UCSD-AML1 (cell line): ENCODE measurements at regions not wholly inside any gene's neighbourhood (a gene's known extent, or its start where the extent isn't known, plus 50 kb on each side); places are given as distances from the start of the nearest gene placed in this dataset.
"Not testable (repeated sequence)": the region's sequence is repeated elsewhere in the genome, so short reads cannot be mapped to it uniquely, and the experiment has no call there.

Experiments used
- DNase-seq: peaks from one replicate; lab custom pipeline; 2025; ENCODE audit not compliant: unreplicated experiment; lab: John Stamatoyannopoulos, UW

GRCh38 chr3:152658977-152659720 is 175.8 kb upstream of the P2RY1 start:
- DNase-seq, result no peak

GRCh38 chr3:152662157-152662556 is 172.8 kb upstream of the P2RY1 start:
- no peak for DNase-seq

DNA sequence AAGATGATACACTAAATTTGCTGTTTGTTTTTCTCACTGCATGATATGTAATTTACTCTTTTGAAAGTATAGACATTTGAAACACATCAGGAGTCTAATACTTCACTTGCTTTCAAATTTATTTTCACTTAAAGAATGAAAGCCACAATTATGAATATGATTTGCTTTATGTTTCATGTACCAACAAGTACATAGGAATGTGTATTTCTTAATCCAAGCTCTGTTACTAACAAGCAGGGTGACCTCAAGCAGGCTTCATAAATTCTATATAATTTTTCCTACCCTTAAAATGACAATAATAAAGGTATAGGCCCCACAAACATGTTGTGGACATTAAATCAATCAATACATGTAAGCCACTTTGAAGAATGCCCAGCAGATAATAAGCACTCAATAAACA is 170.2 kb upstream of the P2RY1 start:
- DNase-seq, result no peak

- no peak for DNase-seq
Observed at GRCh38 chr3:152667267-152667666, 167.7 kb upstream of the P2RY1 start.

DNA sequence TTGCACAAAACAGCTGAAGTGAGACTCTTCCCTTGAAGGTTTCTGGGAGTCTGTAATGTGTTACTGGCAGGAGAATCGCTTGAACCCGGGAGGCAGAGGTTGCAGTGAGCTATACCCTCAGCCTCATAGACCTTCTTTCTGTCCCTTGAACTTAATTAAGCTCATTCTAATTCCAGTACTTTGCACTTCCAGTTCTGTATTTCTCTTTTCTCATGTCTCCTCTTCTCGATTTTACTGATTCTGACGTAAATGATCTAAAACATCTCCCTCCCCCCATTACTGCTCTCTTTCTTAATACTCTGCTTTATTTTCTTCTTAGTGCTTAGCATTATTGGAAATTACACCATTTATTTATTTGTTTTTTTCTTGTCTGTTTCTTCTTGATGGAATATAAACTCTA is 165.4 kb upstream of the P2RY1 start:
- no peak for DNase-seq

DNA sequence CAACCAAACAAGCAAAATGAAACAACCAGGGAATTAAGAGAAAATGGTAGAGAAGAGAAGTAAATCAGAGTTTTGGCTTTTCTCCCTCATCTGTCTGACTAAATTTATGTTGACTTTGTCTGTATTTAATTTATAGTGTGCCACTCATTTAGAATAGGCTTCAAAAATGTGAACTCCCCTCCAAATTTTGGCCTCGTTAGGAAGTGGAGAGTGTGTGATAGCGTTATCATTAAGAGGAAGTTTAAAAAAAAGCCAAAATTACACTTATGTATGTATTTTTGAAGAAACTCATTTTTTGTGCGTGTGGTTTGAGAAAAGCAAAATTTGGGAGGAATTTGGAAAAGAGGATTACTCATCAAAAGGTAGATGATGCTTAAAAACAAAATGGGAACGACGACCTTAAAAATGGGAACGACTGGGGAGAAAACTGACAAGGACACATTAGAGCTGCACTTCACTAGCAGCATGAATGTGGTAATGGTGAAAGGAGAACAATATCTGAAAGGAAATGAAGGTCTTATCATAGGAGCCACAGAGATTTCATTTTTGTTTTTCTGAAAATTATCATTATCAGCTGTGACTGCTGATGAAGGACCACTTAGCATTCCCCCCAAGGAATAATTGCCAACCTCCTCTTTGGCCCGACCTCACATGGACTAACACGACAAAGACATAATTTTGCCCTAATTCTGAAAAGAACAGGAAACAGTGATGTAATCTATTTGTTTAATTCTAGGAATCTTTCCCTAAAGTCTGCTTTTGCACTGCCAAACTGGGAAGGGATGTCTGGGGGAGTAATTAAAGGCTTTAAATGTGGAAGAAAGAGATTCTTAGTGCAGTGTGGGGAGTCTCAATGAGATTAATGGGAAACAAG is 163.2 kb upstream of the P2RY1 start:
- DNase-seq, result no peak

DNA sequence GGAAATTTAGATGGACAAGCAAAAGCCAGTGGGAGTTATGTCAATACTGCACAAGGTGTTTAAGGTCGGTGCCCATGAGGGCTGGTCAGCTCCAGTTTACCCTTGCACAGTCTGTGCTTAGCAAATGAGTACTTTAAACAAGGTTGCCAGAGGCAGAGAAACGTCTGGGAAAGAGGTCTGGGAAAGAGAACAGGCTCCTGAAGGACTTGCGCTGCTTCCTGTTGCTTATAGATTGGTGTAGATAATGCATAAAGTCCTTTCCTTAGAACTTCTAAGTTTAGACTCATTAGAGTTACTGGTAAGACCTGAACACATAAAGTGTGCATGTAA is 162.6 kb upstream of the P2RY1 start:
- DNase-seq, result no peak

GRCh38 chr3:152676810-152677379 is 158.0 kb upstream of the P2RY1 start:
- DNase-seq, result no peak

- no peak for DNase-seq
Observed at GRCh38 chr3:152677491-152677890, 157.4 kb upstream of the P2RY1 start.

DNA sequence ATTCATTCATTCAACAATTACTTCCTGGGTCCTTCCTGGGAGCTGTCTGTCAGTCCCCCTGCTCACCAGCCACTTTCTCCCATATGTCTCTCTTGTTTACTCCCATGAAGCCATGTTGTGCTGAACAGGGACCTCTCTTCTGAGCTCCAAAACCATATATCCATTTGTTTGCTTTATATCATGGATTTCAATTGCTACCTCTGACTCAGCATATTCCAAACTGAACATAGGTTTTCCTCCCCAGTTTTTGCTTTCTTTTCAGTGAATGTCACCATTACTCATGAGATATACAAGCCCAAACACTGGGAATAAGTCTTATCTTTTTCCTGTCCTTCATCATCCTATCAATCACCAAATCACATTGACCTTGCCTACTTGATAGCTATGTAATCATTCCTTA is 152.5 kb upstream of the P2RY1 start:
- DNase-seq, result no peak

- no peak for DNase-seq
Observed at GRCh38 chr3:152683521-152683999, 151.4 kb upstream of the P2RY1 start.

DNA sequence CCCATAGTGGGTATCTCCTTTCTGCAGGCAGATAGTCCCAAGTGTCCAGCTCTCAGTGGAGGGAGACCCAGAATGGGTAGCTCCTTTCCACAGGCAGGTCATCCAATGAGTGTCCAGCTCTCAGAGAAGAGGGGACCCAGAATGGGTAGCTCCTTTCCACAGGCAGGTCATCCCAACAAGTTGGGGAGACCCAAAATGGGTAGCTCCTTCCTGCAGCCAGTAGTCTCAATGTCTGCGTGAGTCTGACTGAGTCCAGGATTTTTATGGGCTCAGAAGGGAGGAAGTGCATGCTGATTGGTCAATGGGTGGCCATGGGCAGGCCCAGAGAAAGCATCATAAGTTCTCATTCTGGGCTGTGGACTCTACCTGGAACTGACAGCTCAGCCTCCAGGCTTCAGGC is 150.7 kb upstream of the P2RY1 start:
- no peak for DNase-seq

DNA sequence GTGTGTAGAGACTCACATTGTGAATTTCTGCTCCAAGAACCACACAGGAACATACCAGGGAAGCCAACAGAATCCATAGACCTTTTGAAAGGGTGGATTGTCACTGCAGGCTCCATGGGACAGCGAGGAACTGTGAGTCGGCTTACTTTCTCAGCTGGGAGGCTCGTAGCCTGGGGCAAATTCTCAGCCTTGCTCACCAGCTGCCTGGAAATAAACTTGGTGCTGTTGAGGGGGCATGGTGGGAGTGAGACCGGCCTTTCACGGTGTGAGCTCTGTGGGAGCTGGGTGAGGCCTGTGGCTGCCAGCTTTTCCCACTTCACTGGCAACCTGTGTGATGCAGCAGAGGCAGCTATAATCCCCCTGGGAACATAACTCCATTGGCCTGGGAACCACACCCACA is 146.6 kb upstream of the P2RY1 start:
- DNase-seq, result no peak

DNA sequence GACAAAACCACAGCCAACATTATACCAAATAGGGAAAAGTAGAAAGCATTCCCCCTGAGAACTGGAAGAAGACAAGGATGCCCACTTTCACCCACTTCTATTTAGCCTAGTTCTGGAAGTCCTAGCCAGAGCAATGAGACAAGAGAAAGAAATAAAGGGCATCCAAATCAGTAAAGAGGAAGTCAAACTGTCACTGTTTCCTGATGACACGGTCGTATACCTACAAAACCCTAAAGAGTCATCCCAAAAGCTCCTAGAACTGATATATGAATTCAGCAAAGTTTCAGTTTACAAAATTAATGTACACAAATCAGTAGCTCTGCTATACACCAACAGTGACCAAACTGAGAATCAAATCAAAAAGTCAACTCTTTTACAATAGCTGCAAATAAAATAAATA is 142.6 kb upstream of the P2RY1 start:
- DNase-seq, result not testable (repeated sequence)

GRCh38 chr3:152693521-152694250 is 141.2 kb upstream of the P2RY1 start:
- not testable (repeated sequence) for DNase-seq

GRCh38 chr3:152695840-152696239 is 139.1 kb upstream of the P2RY1 start:
- DNase-seq, result no peak

DNA sequence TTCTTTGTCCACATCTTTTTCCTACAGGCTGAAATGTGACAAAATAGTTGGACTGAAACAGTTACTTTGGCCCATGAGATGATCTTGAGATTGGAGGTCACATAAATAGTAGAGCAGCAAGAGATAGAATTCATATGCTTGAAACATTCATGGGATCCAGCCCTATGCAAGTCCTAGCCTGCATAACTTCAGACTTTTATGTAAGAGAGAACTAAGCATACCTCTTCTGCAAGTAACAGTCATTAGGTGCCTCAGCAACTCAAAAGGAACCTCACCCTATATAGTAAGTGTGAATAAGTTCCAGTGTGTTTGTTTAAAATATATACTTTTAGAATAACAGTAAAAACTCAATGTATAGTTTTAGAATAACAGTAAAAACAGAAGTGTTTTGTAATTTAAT is 138.0 kb upstream of the P2RY1 start:
- no peak for DNase-seq

GRCh38 chr3:152703245-152703890 is 131.6 kb upstream of the P2RY1 start:
- no peak for DNase-seq

DNA sequence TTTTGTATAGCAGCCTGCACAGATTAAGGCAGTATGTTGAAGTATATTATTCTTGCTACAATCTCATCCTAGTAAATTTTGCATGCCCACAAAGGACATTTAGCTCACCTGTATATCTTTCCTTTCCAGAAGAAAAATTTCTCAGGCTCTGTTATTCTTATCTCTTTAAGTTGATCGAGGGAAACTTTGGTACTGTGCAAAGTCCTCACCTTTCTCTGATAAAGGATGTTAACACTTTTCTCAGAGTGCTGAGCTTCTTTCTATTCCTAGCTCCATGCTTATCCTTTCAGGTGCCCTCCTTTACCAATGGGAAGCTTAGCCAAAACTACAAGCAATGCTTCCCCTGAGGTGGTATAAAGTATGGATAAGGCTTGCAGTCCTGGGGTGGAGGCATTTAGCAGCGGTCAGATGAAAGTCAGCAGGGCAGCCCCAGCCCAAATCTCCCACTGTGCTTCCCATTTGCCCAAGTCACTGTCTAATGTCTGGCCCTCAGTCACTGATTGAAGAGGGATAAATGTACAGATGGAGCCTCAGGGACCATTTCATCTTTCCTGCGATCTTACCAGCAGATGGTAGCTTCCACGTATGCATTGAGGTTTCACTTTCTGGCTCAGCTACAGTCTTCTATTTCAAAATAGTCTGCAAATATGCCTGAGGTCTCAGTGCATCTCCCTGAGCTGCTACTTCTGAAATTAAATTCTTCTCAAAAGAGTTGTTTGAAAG is 127.8 kb upstream of the P2RY1 start:
- no peak for DNase-seq

DNA sequence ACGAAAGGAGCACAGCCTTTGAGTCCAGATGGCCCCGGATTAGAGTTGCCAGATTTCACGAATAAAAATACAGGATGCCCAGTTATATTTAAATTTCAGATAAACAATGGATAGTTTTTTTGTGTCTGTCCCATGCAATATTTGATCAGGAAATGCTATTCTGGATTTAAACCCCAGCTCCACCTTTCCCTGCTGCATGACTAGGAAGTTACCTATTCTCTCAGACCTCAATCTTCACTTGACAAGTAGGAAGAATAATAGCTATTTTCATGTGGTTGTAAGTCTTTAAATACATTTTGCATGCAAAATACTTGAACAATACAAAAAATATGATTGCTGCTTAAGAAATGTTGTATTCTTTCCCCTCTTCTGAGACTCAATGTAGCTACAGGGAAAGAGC is 125.3 kb upstream of the P2RY1 start:
- no peak for DNase-seq
